ENCODE measurements at regions not wholly inside any gene's neighbourhood (a gene's known extent, or its start where the extent isn't known, plus 50 kb on each side); places are given as distances from the start of the nearest gene placed in this dataset.

DNA sequence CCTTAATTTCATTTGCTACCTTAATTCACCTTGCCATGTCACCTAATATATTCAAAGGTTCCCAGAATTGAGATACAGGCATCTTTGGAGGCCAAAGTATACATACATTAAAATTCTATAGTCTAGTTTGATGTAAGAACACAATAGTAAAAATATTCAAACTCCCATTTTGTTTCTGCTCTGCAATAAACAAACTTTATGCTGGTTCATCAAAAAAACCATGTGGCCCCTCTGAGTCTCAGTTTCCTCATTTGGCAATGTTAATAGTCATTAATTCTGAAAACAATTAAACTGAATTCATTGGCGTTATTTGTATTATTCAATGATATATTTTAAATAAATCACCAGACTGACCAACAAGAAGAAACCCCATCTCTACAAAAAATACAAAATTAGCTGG, 639.4 kb upstream of the INTU start:
- no peak for TF ChIP-seq POLR2A (IDR thresholded peaks at IDR 0.05)
- no peak for TF ChIP-seq CTCF (IDR thresholded peaks at IDR 0.05)
- no peak for TF ChIP-seq EP300 (IDR thresholded peaks at IDR 0.05)

All from suprapubic skin (tissue), 3 donors.